HEK293 (cell line): ENCODE measurements at regions not wholly inside any gene's neighbourhood (a gene's known extent, or its start where the extent isn't known, plus 50 kb on each side); places are given as distances from the start of the nearest gene placed in this dataset.

Experiments used
- CTCF ChIA-PET: fragments of 350-600 bp; formaldehyde crosslinking; extraction: SDS; loops from one replicate; lab custom pipeline; 2021; ENCODE audit warnings: antibody characterized with exemption; lab: Yijun Ruan, JAX
- POLR2A ChIA-PET: fragments of 300-600 bp; formaldehyde crosslinking; extraction: SDS; loops from one replicate; lab custom pipeline; 2020; ENCODE audit warnings: antibody characterized with exemption, inconsistent platforms; lab: Yijun Ruan, JAX
- H3K27ac ChIP-seq: fragments of 200-500 bp; sonication (Bioruptor generic); 2 replicates; pipeline ENCODE4 v1.5.1; 2014; ENCODE audit warnings: low read depth, low read length, control low read depth, inconsistent platforms; ENCODE audit errors: extremely low read depth
- H3K36me3 ChIP-seq, 2 experiments: fragments of 200-500 bp in 1 of 2; sonication (Bioruptor generic) in 1 of 2; 1 replicate in 1 of 2; 2 replicates in 1 of 2; pipeline ENCODE4 v1.5.1; 2014 to 2017; ENCODE audit warnings: inconsistent platforms in 2 of 2, low read length in 2 of 2; ENCODE audit not compliant: control insufficient read depth in 2 of 2, insufficient read depth in 1 of 2
- H3K4me1 ChIP-seq: fragments of 200-500 bp; sonication (Bioruptor generic); 2 replicates; pipeline ENCODE4 v1.5.1; 2014; ENCODE audit warnings: mild to moderate bottlenecking, low read length, inconsistent platforms; ENCODE audit not compliant: control insufficient read depth, insufficient read depth
- H3K4me3 ChIP-seq: 2 replicates; pipeline ENCODE4 v1.5.1; 2011; ENCODE audit warnings: low read depth, mild to moderate bottlenecking, control low read depth, low read length, moderate library complexity
- H3K9me3 ChIP-seq: fragments of 200-500 bp; sonication (Bioruptor generic); 2 replicates; pipeline ENCODE4 v1.5.1; 2014; ENCODE audit warnings: low read depth, low read length, inconsistent platforms; ENCODE audit not compliant: control insufficient read depth, insufficient read depth
- GLI2 ChIP-seq: fragments of 450-650 bp; formaldehyde crosslinking; IDR thresholded peaks from 2 replicates; pipeline ENCODE4; 2017; ENCODE audit warnings: missing biosample characterization, missing genetic modification characterization, low read depth, borderline replicate concordance
- GLIS1 ChIP-seq: fragments of 450-650 bp; formaldehyde crosslinking; IDR thresholded peaks from 2 replicates; pipeline ENCODE4 v1.5.1; 2016; ENCODE audit warnings: missing biosample characterization, missing genetic modification characterization
- HOXC10 ChIP-seq: sonication (generic); formaldehyde crosslinking; IDR thresholded peaks from 2 replicates; pipeline ENCODE4 v1.8.1; 2023; ENCODE audit warnings: mild to moderate bottlenecking, missing genetic modification reagents
- HOXD13 ChIP-seq: sonication (generic); formaldehyde crosslinking; IDR thresholded peaks from 2 replicates; pipeline ENCODE4 v1.8.0; 2022; ENCODE audit warnings: missing genetic modification reagents, borderline replicate concordance
- KLF1 ChIP-seq: fragments of 450-650 bp; formaldehyde crosslinking; IDR thresholded peaks from 2 replicates; pipeline ENCODE4 v1.5.1; 2016; ENCODE audit warnings: missing biosample characterization, missing genetic modification characterization
- KLF17 ChIP-seq: fragments of 450-650 bp; formaldehyde crosslinking; IDR thresholded peaks from 2 replicates; pipeline ENCODE4 v1.5.1; 2016; ENCODE audit warnings: missing biosample characterization, missing genetic modification characterization
- KLF7 ChIP-seq: fragments of 450-650 bp; formaldehyde crosslinking; IDR thresholded peaks from 2 replicates; pipeline ENCODE4 v1.5.1; 2016; ENCODE audit warnings: missing biosample characterization, missing genetic modification characterization, borderline replicate concordance
- PBX3 ChIP-seq: sonication (generic); formaldehyde crosslinking; IDR thresholded peaks from 2 replicates; pipeline ENCODE4 v1.8.1; 2022; ENCODE audit warnings: mild to moderate bottlenecking, moderate library complexity, missing genetic modification reagents
- PRDM6 ChIP-seq: fragments of 450-650 bp; formaldehyde crosslinking; IDR thresholded peaks from 2 replicates; pipeline ENCODE4 v1.5.1; 2017; ENCODE audit warnings: missing biosample characterization, missing genetic modification characterization
- SP3 ChIP-seq: fragments of 450-650 bp; formaldehyde crosslinking; IDR thresholded peaks from 2 replicates; pipeline ENCODE4 v1.5.1; 2016; ENCODE audit warnings: missing biosample characterization, missing genetic modification characterization
- SP7 ChIP-seq: fragments of 450-650 bp; formaldehyde crosslinking; IDR thresholded peaks from 2 replicates; pipeline ENCODE4 v1.5.1; 2016; ENCODE audit warnings: missing biosample characterization, missing genetic modification characterization
- ZFP69B ChIP-seq: fragments of 450-650 bp; formaldehyde crosslinking; IDR thresholded peaks from 2 replicates; pipeline ENCODE4 v1.5.1; 2016; ENCODE audit warnings: missing biosample characterization, missing genetic modification characterization
- ZNF114 ChIP-seq: fragments of 450-650 bp; formaldehyde crosslinking; IDR thresholded peaks from 2 replicates; pipeline ENCODE4 v1.5.0; 2017; ENCODE audit warnings: missing biosample characterization, missing genetic modification characterization
- ZNF175 ChIP-seq: fragments of 450-650 bp; formaldehyde crosslinking; IDR thresholded peaks from 2 replicates; pipeline ENCODE4 v1.5.1; 2016; ENCODE audit warnings: missing biosample characterization, missing genetic modification characterization
- ZNF184 ChIP-seq: fragments of 450-650 bp; IDR thresholded peaks from 2 replicates; pipeline ENCODE4 v1.5.1; 2018; ENCODE audit warnings: missing biosample characterization, mild to moderate bottlenecking, missing genetic modification characterization
- ZNF214 ChIP-seq: fragments of 450-650 bp; formaldehyde crosslinking; IDR thresholded peaks from 2 replicates; pipeline ENCODE4 v1.5.1; 2017; ENCODE audit warnings: missing biosample characterization, mild to moderate bottlenecking, missing genetic modification characterization, borderline replicate concordance
- ZNF239 ChIP-seq: fragments of 450-650 bp; formaldehyde crosslinking; IDR thresholded peaks from 2 replicates; pipeline ENCODE4 v1.5.1; 2016; ENCODE audit warnings: missing biosample characterization, missing genetic modification characterization
- ZNF302 ChIP-seq: fragments of 450-650 bp; formaldehyde crosslinking; IDR thresholded peaks from 2 replicates; pipeline ENCODE4 v1.5.1; 2016; ENCODE audit warnings: missing biosample characterization, missing genetic modification characterization, low read depth
- ZNF341 ChIP-seq: fragments of 450-650 bp; formaldehyde crosslinking; IDR thresholded peaks from 2 replicates; pipeline ENCODE4; 2016; ENCODE audit warnings: low read depth, missing biosample characterization, missing genetic modification characterization
- ZNF350 ChIP-seq: fragments of 450-650 bp; formaldehyde crosslinking; IDR thresholded peaks from 2 replicates; pipeline ENCODE4 v1.5.0; 2017; ENCODE audit warnings: missing biosample characterization, mild to moderate bottlenecking, missing genetic modification characterization
- ZNF354C ChIP-seq: fragments of 450-650 bp; formaldehyde crosslinking; IDR thresholded peaks from 2 replicates; pipeline ENCODE4 v1.5.1; 2016; ENCODE audit warnings: missing biosample characterization, missing genetic modification characterization, low read depth, borderline replicate concordance
- ZNF423 ChIP-seq: fragments of 450-650 bp; formaldehyde crosslinking; IDR thresholded peaks from 2 replicates; pipeline ENCODE4 v1.5.1; 2016; ENCODE audit warnings: missing biosample characterization, missing genetic modification characterization
- ZNF514 ChIP-seq: fragments of 450-650 bp; formaldehyde crosslinking; IDR thresholded peaks from 2 replicates; pipeline ENCODE4 v1.5.1; 2016; ENCODE audit warnings: missing biosample characterization, missing genetic modification characterization
- ZNF549 ChIP-seq: fragments of 450-650 bp; IDR thresholded peaks from 2 replicates; pipeline ENCODE4 v1.5.1; 2018; ENCODE audit warnings: missing biosample characterization, missing genetic modification characterization, mild to moderate bottlenecking, inconsistent platforms, moderate library complexity
- ZNF561 ChIP-seq: fragments of 450-650 bp; IDR thresholded peaks from 2 replicates; pipeline ENCODE4 v1.5.1; 2018; ENCODE audit warnings: missing biosample characterization, missing genetic modification characterization, borderline replicate concordance
- ZNF660 ChIP-seq: fragments of 450-650 bp; IDR thresholded peaks from 2 replicates; pipeline ENCODE4 v1.5.1; 2018; ENCODE audit warnings: missing biosample characterization, mild to moderate bottlenecking, missing genetic modification characterization
- ZNF777 ChIP-seq: fragments of 450-650 bp; formaldehyde crosslinking; IDR thresholded peaks from 2 replicates; pipeline ENCODE4 v1.5.1; 2017; ENCODE audit warnings: missing biosample characterization, missing genetic modification characterization, borderline replicate concordance
- ZNF791 ChIP-seq: fragments of 450-650 bp; formaldehyde crosslinking; IDR thresholded peaks from 2 replicates; pipeline ENCODE4 v1.5.1; 2016; ENCODE audit warnings: missing biosample characterization, missing genetic modification characterization
- ZSCAN23 ChIP-seq: fragments of 450-650 bp; formaldehyde crosslinking; IDR thresholded peaks from 2 replicates; pipeline ENCODE4 v1.5.1; 2016; ENCODE audit warnings: missing biosample characterization, missing genetic modification characterization

- H3K4me1 ChIP-seq, result no peaks in the 10 kb centered on the region
- POLR2A ChIA-PET, result no interaction called here
- H3K4me3 ChIP-seq, result no peak overlapping the region
- H3K9me3 ChIP-seq, result no peaks in the 10 kb centered on the region
- no peak overlapping the region for H3K27ac ChIP-seq
- no peaks in the 10 kb centered on the region for H3K36me3 ChIP-seq
- TF ChIP-seq KLF7, result no peak
- CTCF ChIA-PET, result interaction anchor here (0.6 kb wide), 1 partner anchor 1707 kb away, joined by 4 read pairs; no protein-coding TSS in a partner anchor
These were observed 241.9 kb downstream of the GLRX3 start for GRCh38 chr10:130377986-130378540.

- Histone ChIP-seq H3K4me1 (no peaks in the 10 kb centered on the region), H3K4me3 (no peak overlapping the region), H3K36me3 (no peaks in the 10 kb centered on the region), H3K27ac (no peak overlapping the region), H3K9me3 (no peaks in the 10 kb centered on the region)
- TF ChIP-seq ZNF350 (tag by site-specific recombination), result no peak
- no peak for TF ChIP-seq GLIS1 (tag by site-specific recombination)
- no peak for TF ChIP-seq KLF1
- no peak for TF ChIP-seq PBX3 (CRISPR knock-in tag)
- no peak for TF ChIP-seq ZNF660
- TF ChIP-seq SP7 (tag by site-specific recombination), result no peak
- TF ChIP-seq ZNF561, result no peak
- no peak for TF ChIP-seq ZNF239
- no peak for TF ChIP-seq ZNF514 (tag by site-specific recombination)
- no peak for TF ChIP-seq ZNF175 (tag by site-specific recombination)
- TF ChIP-seq ZNF341 (tag by site-specific recombination), result no peak
- no peak for TF ChIP-seq ZNF114 (tag by site-specific recombination)
- TF ChIP-seq GLI2 (tag by site-specific recombination), result no peak
- TF ChIP-seq ZNF549, result no peak
- TF ChIP-seq ZNF302 (tag by site-specific recombination), result no peak
- TF ChIP-seq ZFP69B, result no peak
- ChIA-PET POLR2A (no interaction called here), CTCF (no interaction called here)
These were observed 242.6 kb downstream of the GLRX3 start for GRCh38 chr10:130378556-130379400.

- ChIA-PET CTCF (interaction anchor here (0.6 kb wide), 1 partner anchor 132 kb away, joined by 3 read pairs; no protein-coding TSS in a partner anchor), POLR2A (no interaction called here)
- Histone ChIP-seq H3K4me1 (no peaks in the 10 kb centered on the region), H3K27ac (no peak overlapping the region), H3K4me3 (no peak overlapping the region), H3K9me3 (no peaks in the 10 kb centered on the region), H3K36me3 (no peaks in the 10 kb centered on the region)
- TF ChIP-seq PRDM6 (tag by site-specific recombination) (no peak), ZNF423 (tag by site-specific recombination) (no peak), HOXD13 (CRISPR knock-in tag) (no peak), ZNF354C (no peak), ZNF791 (tag by site-specific recombination) (no peak), ZNF777 (no peak), HOXC10 (CRISPR knock-in tag) (no peak), SP3 (tag by site-specific recombination) (no peak), ZNF214 (tag by site-specific recombination) (no peak), KLF17 (tag by site-specific recombination) (no peak), ZNF184 (tag by site-specific recombination) (no peak), ZSCAN23 (tag by site-specific recombination) (no peak)
These were observed 243.9 kb downstream of the GLRX3 start for GRCh38 chr10:130380056-130380455.
